ENCODE measurements at regions not wholly inside any gene's neighbourhood (a gene's known extent, or its start where the extent isn't known, plus 50 kb on each side); places are given as distances from the start of the nearest gene placed in this dataset.

DNA sequence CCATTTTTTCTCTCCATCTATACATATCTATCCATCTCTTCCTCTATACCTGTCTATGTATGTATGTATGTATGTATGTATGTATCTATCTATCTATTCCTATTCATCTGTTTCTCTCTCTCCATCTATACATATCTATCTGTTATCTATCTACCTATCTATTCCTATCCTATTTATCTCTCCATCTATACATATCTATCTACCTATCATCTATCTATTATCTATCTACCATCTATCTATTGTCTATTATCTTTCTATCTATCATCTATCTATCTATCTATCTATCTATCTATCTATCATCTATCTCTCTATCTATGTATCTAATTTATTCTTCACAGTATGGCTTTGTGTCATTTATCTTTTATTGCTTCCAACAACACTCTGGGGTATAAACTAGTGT is 1124.4 kb downstream of the TYW1 start:
- no peak overlapping the region for H3K4me3 ChIP-seq (ENCODE audit: low read length)
- no peak for TF ChIP-seq ZNF274 (IDR thresholded peaks at IDR 0.05; ENCODE audit: low read depth, low read length)

GRCh38 chr7:68121655-68122054 is 1125.0 kb downstream of the TYW1 start:
- H3K4me3 ChIP-seq (ENCODE audit: low read length), result no peak overlapping the region
- TF ChIP-seq ZNF274 (IDR thresholded peaks at IDR 0.05; ENCODE audit: low read depth, low read length), result no peak

GRCh38 chr7:68122801-68123200 is 1126.2 kb downstream of the TYW1 start:
- H3K4me3 ChIP-seq (ENCODE audit: low read length), result no peak overlapping the region
- no peak for TF ChIP-seq ZNF274 (IDR thresholded peaks at IDR 0.05; ENCODE audit: low read depth, low read length)

GRCh38 chr7:68125168-68125567 is 1128.5 kb downstream of the TYW1 start:
- TF ChIP-seq ZNF274 (IDR thresholded peaks at IDR 0.05; ENCODE audit: low read depth, low read length), result no peak

DNA sequence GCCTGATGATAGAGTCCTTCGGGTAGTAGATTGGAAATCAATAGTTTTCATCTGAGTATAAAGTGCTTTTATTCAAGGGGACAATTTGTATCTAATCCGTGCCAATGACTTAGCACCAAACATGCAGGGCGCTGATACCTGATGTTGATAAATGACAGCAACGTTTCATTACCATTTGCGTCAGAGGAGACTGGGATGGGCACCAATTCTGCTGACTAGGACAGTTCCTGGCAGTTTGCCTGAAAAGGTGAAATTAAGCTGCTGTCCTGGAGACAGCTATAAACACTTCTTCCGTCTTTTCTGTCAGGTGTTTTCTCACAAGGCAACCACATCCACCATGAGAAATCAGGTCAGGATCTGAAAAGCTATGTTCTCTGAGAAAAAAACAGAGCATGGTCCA is 1136.4 kb downstream of the TYW1 start:
- no peak overlapping the region for H3K4me3 ChIP-seq (ENCODE audit: low read length)
- TF ChIP-seq ZNF274 (IDR thresholded peaks at IDR 0.05; ENCODE audit: low read depth, low read length), result no peak

More at GRCh38 chr7:68125168-68125567, 1128.5 kb downstream of the TYW1 start:
- H3K4me3 ChIP-seq (ENCODE audit: low read length), result no peak overlapping the region

- no peak overlapping the region for H3K4me3 ChIP-seq (ENCODE audit: low read length)
- no peak for TF ChIP-seq ZNF274 (IDR thresholded peaks at IDR 0.05; ENCODE audit: low read depth, low read length)
These were observed 1146.7 kb downstream of the TYW1 start for GRCh38 chr7:68143345-68143744.

GRCh38 chr7:68146983-68147382 is 1150.3 kb downstream of the TYW1 start:
- TF ChIP-seq ZNF274 (IDR thresholded peaks at IDR 0.05; ENCODE audit: low read depth, low read length), result no peak
- H3K4me3 ChIP-seq (ENCODE audit: low read length), result no peak overlapping the region

- no peak for TF ChIP-seq ZNF274 (IDR thresholded peaks at IDR 0.05; ENCODE audit: low read depth, low read length)
These were observed 1151.1 kb downstream of the TYW1 start for GRCh38 chr7:68147614-68148238.

GRCh38 chr7:68148440-68148839 is 1151.8 kb downstream of the TYW1 start:
- no peak for TF ChIP-seq ZNF274 (IDR thresholded peaks at IDR 0.05; ENCODE audit: low read depth, low read length)

More at GRCh38 chr7:68147614-68148238, 1151.1 kb downstream of the TYW1 start:
- H3K4me3 ChIP-seq (ENCODE audit: low read length), result no peak overlapping the region

DNA sequence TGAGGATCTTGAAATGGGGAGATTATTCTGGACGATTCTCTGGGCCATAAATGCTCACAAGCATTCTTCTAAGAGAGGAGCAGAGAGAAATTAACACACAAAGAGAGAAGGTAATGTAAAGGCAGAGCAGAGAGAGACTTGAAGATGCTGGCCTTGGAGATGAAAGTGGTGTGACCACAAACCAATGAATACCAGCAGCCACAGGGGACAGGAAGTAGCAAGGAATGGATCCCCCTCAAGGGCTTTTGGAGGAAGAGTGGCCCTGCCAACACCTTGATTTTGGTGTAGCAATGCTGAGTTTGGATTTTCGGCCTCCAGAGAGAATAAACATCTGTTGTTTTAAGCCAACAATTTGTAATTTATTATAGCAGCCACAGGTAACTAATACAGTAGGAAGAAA is 1155.6 kb downstream of the TYW1 start:
- no peak overlapping the region for H3K4me3 ChIP-seq (ENCODE audit: low read length)
- TF ChIP-seq ZNF274 (IDR thresholded peaks at IDR 0.05; ENCODE audit: low read depth, low read length), result no peak

More at GRCh38 chr7:68148440-68148839, 1151.8 kb downstream of the TYW1 start:
- no peak overlapping the region for H3K4me3 ChIP-seq (ENCODE audit: low read length)

GRCh38 chr7:68155676-68156075 is 1159.0 kb downstream of the TYW1 start:
- no peak overlapping the region for H3K4me3 ChIP-seq (ENCODE audit: low read length)
- TF ChIP-seq ZNF274 (IDR thresholded peaks at IDR 0.05; ENCODE audit: low read depth, low read length), result no peak

DNA sequence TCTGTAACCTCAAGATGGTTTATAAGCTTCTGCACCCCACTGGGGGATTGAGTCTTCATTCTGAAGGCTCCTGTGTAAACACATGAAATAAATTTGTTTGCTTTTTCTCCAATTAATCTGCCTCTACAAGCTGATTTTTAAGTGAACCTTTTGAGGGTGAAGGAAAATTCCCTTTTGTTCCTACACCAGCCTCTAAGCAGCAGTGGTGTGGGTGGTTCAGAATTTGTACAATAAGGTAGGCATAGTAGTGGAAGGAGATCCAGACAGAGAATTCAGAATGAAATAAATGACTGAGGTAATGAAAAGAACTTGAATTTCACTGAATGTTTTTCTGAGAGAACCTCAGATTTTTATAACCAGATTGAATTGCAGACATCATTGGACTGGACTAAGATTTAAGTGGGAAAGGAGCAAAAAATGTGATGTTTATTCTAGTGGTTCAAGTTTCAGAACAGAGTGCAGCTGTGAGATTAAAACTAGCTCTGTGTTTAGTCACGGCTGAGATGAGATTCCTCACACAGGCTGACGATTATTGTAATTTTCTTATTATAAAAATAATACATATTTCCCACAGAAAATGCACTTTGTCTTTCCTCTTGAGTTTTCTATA is 1162.2 kb downstream of the TYW1 start:
- no peak for TF ChIP-seq ZNF274 (IDR thresholded peaks at IDR 0.05; ENCODE audit: low read depth, low read length)
- no peak overlapping the region for H3K4me3 ChIP-seq (ENCODE audit: low read length)

DNA sequence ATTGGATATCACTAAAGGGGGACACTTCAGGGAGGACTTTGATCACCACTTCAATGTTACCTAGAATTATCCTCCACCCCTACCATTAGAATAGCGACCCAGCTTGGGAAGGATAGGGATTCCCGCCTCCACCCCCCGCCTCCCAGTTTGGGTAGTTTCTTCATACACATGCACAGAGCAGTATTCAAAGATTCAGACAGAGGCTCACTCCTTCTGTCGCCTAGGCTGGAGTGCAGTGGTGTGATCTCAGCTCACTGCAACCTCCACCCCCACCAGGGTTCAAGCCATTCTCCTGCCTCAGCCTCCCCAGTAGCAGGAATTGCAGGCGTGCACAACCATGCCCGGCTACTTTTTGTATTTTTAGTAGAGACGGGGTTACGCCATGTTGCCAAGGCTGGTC is 1166.1 kb downstream of the TYW1 start:
- TF ChIP-seq ZNF274 (IDR thresholded peaks at IDR 0.05; ENCODE audit: low read depth, low read length), result no peak
- H3K4me3 ChIP-seq (ENCODE audit: low read length), result no peak overlapping the region

DNA sequence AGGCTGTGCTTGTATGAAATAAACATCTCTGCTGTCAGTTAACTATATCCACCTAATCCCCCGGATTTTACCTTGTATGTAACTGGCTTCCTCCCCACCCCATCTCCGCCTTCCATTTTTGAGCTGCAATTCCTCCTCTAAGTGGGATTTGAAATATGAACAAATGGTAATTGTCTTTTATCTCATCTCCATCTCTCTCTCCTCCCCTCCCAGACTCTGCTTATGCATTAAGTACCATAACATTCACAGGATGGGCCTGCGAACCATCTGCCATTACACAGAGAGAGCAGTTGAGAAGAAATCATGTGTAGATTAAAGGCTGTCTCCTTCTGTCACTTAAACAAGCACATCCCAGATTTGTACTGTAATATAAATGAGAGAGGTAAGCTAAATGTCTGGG is 1169.9 kb downstream of the TYW1 start:
- H3K4me3 ChIP-seq (ENCODE audit: low read length), result no peak overlapping the region
- TF ChIP-seq ZNF274 (IDR thresholded peaks at IDR 0.05; ENCODE audit: low read depth, low read length), result no peak

GRCh38 chr7:68173513-68173912 is 1176.9 kb downstream of the TYW1 start:
- TF ChIP-seq ZNF274 (IDR thresholded peaks at IDR 0.05; ENCODE audit: low read depth, low read length), result no peak

GRCh38 chr7:68176974-68177373 is 1180.3 kb downstream of the TYW1 start:
- TF ChIP-seq ZNF274 (IDR thresholded peaks at IDR 0.05; ENCODE audit: low read depth, low read length), result no peak
- H3K4me3 ChIP-seq (ENCODE audit: low read length), result no peak overlapping the region

More at GRCh38 chr7:68173513-68173912, 1176.9 kb downstream of the TYW1 start:
- no peak overlapping the region for H3K4me3 ChIP-seq (ENCODE audit: low read length)

All from GM08714 (cell line).